ENCODE measurements at regions not wholly inside any gene's neighbourhood (a gene's known extent, or its start where the extent isn't known, plus 50 kb on each side); places are given as distances from the start of the nearest gene placed in this dataset.
A peak's percentile ranks its signal among the peaks of the same experiment; 100 is the strongest.

- no peak for FAIRE-seq
These were observed 178.8 kb downstream of the IBTK start for GRCh38 chr6:82068721-82069120.

- no peak for FAIRE-seq
These were observed 180.5 kb downstream of the IBTK start for GRCh38 chr6:82066991-82067411.

- FAIRE-seq: no peak
These were observed 181.3 kb downstream of the IBTK start for GRCh38 chr6:82066196-82066595.

- no peak for FAIRE-seq
These were observed 184.0 kb downstream of the IBTK start for GRCh38 chr6:82063574-82063973.

- no peak for FAIRE-seq
These were observed 185.3 kb downstream of the IBTK start for GRCh38 chr6:82062219-82062618.

GRCh38 chr6:82057846-82058554, 189.5 kb downstream of the IBTK start:
- FAIRE-seq: no peak

- no peak for FAIRE-seq
These were observed 191.0 kb downstream of the IBTK start for GRCh38 chr6:82056567-82056966.

GRCh38 chr6:82045965-82046756, 201.4 kb downstream of the IBTK start:
- peak; percentile 87 for FAIRE-seq

GRCh38 chr6:82040405-82041221, 206.9 kb downstream of the IBTK start:
- peak; percentile 91 for FAIRE-seq

GRCh38 chr6:82038631-82039030, 208.9 kb downstream of the IBTK start:
- no peak for FAIRE-seq

GRCh38 chr6:82035526-82035925, 212.0 kb downstream of the IBTK start:
- FAIRE-seq: no peak

GRCh38 chr6:82033631-82034211, 213.8 kb downstream of the IBTK start:
- no peak for FAIRE-seq

- peak; percentile 41 for FAIRE-seq
These were observed 215.1 kb downstream of the IBTK start for GRCh38 chr6:82032444-82032843.

- no peak for FAIRE-seq
These were observed 216.6 kb downstream of the IBTK start for GRCh38 chr6:82030761-82031503.

- FAIRE-seq: peak; percentile 99
These were observed 217.2 kb downstream of the IBTK start for GRCh38 chr6:82030301-82030700.

GRCh38 chr6:82025271-82025670, 222.3 kb downstream of the IBTK start:
- FAIRE-seq: no peak

- peak; percentile 99 for FAIRE-seq
These were observed 224.9 kb downstream of the IBTK start for GRCh38 chr6:82022614-82023129.

- FAIRE-seq: no peak
These were observed 229.8 kb downstream of the IBTK start for GRCh38 chr6:82017773-82018172.

- peak; percentile 99 for FAIRE-seq
These were observed 230.3 kb downstream of the IBTK start for GRCh38 chr6:82017288-82017687.

GRCh38 chr6:82015526-82015925, 232.0 kb downstream of the IBTK start:
- FAIRE-seq: no peak

- FAIRE-seq: no peak
These were observed 232.5 kb downstream of the IBTK start for GRCh38 chr6:82015043-82015442.
